ENCODE measurements at regions not wholly inside any gene's neighbourhood (a gene's known extent, or its start where the extent isn't known, plus 50 kb on each side); places are given as distances from the start of the nearest gene placed in this dataset.
"Not testable (repeated sequence)": the region's sequence is repeated elsewhere in the genome, so short reads cannot be mapped to it uniquely, and the experiment has no call there.

- TF ChIP-seq CTCF (IDR thresholded peaks at IDR 0.05; ENCODE audit: insufficient read depth, low read depth, low read length): no peak
- no peak for DNase-seq (ENCODE audit: low read depth)
- no peak overlapping the region for H3K4me3 ChIP-seq (ENCODE audit: low read depth, low read length)
Observed at GRCh38 chr6:27775796-27776184, 136.4 kb downstream of the OR2B2 start.

GRCh38 chr6:27775138-27775795, 136.9 kb downstream of the OR2B2 start:
- H3K4me3 ChIP-seq (ENCODE audit: low read depth, low read length); DNase-seq (ENCODE audit: low read depth): not testable (repeated sequence)

GRCh38 chr6:27774264-27774600, 138.0 kb downstream of the OR2B2 start:
- not testable (repeated sequence) for H3K4me3 ChIP-seq (ENCODE audit: low read depth, low read length); DNase-seq (ENCODE audit: low read depth)

GRCh38 chr6:27773542-27774263, 138.5 kb downstream of the OR2B2 start:
- not testable (repeated sequence) for DNase-seq (ENCODE audit: low read depth); H3K4me3 ChIP-seq (ENCODE audit: low read depth, low read length)

GRCh38 chr6:27772261-27773001, 139.8 kb downstream of the OR2B2 start:
- DNase-seq (ENCODE audit: low read depth): peak; percentile 84
- peak overlapping the region; percentile 33 for H3K4me3 ChIP-seq (ENCODE audit: low read depth, low read length)
- peak; percentile 99 for TF ChIP-seq CTCF (IDR thresholded peaks at IDR 0.05; ENCODE audit: insufficient read depth, low read depth, low read length)

GRCh38 chr6:27771235-27771634, 141.0 kb downstream of the OR2B2 start:
- DNase-seq (ENCODE audit: low read depth): no peak
- no peak for TF ChIP-seq CTCF (IDR thresholded peaks at IDR 0.05; ENCODE audit: insufficient read depth, low read depth, low read length)
- H3K4me3 ChIP-seq (ENCODE audit: low read depth, low read length): no peak overlapping the region

GRCh38 chr6:27770724-27771123, 141.5 kb downstream of the OR2B2 start:
- TF ChIP-seq CTCF (IDR thresholded peaks at IDR 0.05; ENCODE audit: insufficient read depth, low read depth, low read length): no peak
- DNase-seq (ENCODE audit: low read depth): no peak
- no peak overlapping the region for H3K4me3 ChIP-seq (ENCODE audit: low read depth, low read length)

- DNase-seq (ENCODE audit: low read depth): no peak
- TF ChIP-seq CTCF (IDR thresholded peaks at IDR 0.05; ENCODE audit: insufficient read depth, low read depth, low read length): no peak
Observed at GRCh38 chr6:27768556-27768955, 143.6 kb downstream of the OR2B2 start.

More at GRCh38 chr6:27768556-27768955, 143.6 kb downstream of the OR2B2 start:
- H3K4me3 ChIP-seq (ENCODE audit: low read depth, low read length): no peak overlapping the region

Measured in fibroblast of villous mesenchyme (primary cell).